T-cell (primary cell): ENCODE measurements at regions not wholly inside any gene's neighbourhood (a gene's known extent, or its start where the extent isn't known, plus 50 kb on each side); places are given as distances from the start of the nearest gene placed in this dataset.

Experiments
- ATAC-seq, 4 experiments: fragments of 200-7000 bp in 3 of 4; fragments of 150-1000 bp in 1 of 4; cut with Tn5 transposase; replicated peaks in 1 of 4; 1 replicate in 3 of 4; 2 replicates in 1 of 4; pipeline ENCODE4 v1.10.0; 2021; ENCODE audit warnings: moderate library complexity in 3 of 4, mild to moderate bottlenecking in 2 of 4, moderate number of reproducible peaks in 1 of 4
- CTCF ChIA-PET, 2 donors: fragments of 300-600 bp; sonication (Branson Sonifier 250); formaldehyde crosslinking; loops; one replicate each; lab custom pipeline; 2022; ENCODE audit warnings: antibody characterized with exemption in 2 of 2; lab: Charles Lee
- POLR2A ChIA-PET, 2 donors: fragments of 300-600 bp; sonication (Branson Sonifier 250); formaldehyde crosslinking; loops; one replicate each; lab custom pipeline; 2022; ENCODE audit warnings: antibody characterized with exemption in 2 of 2; lab: Charles Lee
- DNase-seq, 35 experiments: peaks; one replicate each; pipeline versions ENCODE4 v3.0.0 to v3.0.0-alpha.2; 2013 to 2023
- H3K27ac ChIP-seq: one replicate; pipeline ENCODE4 v1.5.1; 2013; ENCODE audit warnings: low read length
- H3K27me3 ChIP-seq, 2 experiments: replicated peaks in 1 of 2; 1 replicate in 1 of 2; 2 replicates in 1 of 2; pipeline versions ENCODE4 v1.6.1 to v1.7.0; 2013; ENCODE audit warnings: low read length in 1 of 2, mixed read lengths in 1 of 2; ENCODE audit not compliant: control insufficient read depth in 2 of 2, insufficient read depth in 2 of 2; ENCODE audit errors: extremely low read depth in 1 of 2
- H3K36me3 ChIP-seq, 2 donors: 1 replicate in 1 of 2; 2 replicates in 1 of 2; pipeline versions ENCODE4 v1.6.1 to v1.7.0; 2013; ENCODE audit warnings: low read length in 1 of 2; ENCODE audit not compliant: control insufficient read depth in 2 of 2, insufficient read depth in 1 of 2; ENCODE audit errors: extremely low read depth in 1 of 2
- H3K4me1 ChIP-seq, 2 experiments: 1 replicate in 1 of 2; 2 replicates in 1 of 2; pipeline versions ENCODE4 v1.6.1 to v1.7.0; 2013; ENCODE audit warnings: low read length in 2 of 2, mixed read lengths in 1 of 2; ENCODE audit not compliant: insufficient read depth in 2 of 2, control insufficient read depth in 1 of 2; ENCODE audit errors: extremely low read depth in 1 of 2
- H3K4me3 ChIP-seq, 2 donors: 1 replicate in 1 of 2; 2 replicates in 1 of 2; pipeline versions ENCODE4 v1.5.1 to v1.7.0; 2013; ENCODE audit warnings: mild to moderate bottlenecking in 2 of 2, low read length in 1 of 2, moderate library complexity in 1 of 2; ENCODE audit not compliant: control insufficient read depth in 1 of 2; ENCODE audit errors: extremely low read depth in 1 of 2
- H3K9me3 ChIP-seq: 2 replicates; pipeline ENCODE4 v1.7.0; 2013
- H3K27ac Mint-ChIP-seq, 2 donors: one replicate each; pipeline ENCODE4 v1.8.0; 2020 to 2021; ENCODE audit warnings: mild to moderate bottlenecking in 2 of 2, mixed read lengths in 2 of 2
- H3K27me3 Mint-ChIP-seq, 2 donors: one replicate each; pipeline ENCODE4 v1.8.0; 2021 to 2022; ENCODE audit warnings: mixed read lengths in 2 of 2
- H3K36me3 Mint-ChIP-seq: one replicate; pipeline ENCODE4 v1.8.0; 2021; ENCODE audit warnings: mixed read lengths
- H3K4me1 Mint-ChIP-seq, 3 donors: one replicate each; pipeline ENCODE4 v1.8.0; 2020 to 2022; ENCODE audit warnings: mixed read lengths in 3 of 3, mild to moderate bottlenecking in 1 of 3
- H3K4me3 Mint-ChIP-seq, 3 donors: one replicate each; pipeline ENCODE4 v1.8.0; 2020 to 2022; ENCODE audit warnings: mild to moderate bottlenecking in 3 of 3, mixed read lengths in 3 of 3, moderate library complexity in 3 of 3
- H3K9me3 Mint-ChIP-seq, 3 donors: one replicate each; pipeline ENCODE4 v1.8.0; 2020 to 2022; ENCODE audit warnings: mixed read lengths in 3 of 3
- WGBS: methylation state at CpG from one replicate; pipeline ENCODE4 v1.1.5; 2013; ENCODE audit warnings: missing lambda C conversion rate; ENCODE audit not compliant: insufficient coverage; 5-methylcytosine and 5-hydroxymethylcytosine counted together

DNA sequence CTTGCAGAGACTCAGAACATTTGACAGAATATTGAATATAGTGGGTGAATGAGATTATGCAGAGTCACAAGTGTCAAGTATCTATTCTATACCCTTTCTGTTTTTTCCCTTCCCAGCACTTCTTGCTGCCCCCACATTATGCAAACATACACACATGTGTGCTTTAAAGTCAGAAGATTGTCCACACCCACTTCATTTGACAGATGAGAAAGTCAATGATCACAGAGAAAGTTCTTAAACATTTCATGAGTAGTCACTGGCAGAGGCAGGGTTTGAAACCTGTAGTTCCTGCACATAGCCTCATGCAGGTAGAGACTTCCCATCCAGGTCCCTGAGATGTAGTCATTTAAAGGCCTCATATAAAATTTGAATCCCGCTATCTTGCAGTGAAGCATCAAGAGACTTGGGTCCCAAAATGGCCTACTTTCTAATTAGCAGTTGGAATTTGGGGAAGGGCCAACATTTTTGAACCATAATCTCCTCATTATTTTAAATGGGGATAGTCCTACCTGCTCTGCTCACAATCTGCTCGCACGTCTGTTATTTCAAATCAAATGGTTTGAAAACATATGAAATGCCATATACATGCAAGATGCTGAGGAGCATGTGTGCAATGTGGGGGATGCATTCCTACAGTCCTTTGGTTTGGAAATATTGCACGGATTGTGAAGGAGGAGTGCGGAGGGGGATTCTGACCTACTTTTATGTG is 217.8 kb downstream of the STK31 start:
- H3K36me3 ChIP-seq = no peaks in the 10 kb centered on the region
- no peak overlapping the region for H3K4me3 ChIP-seq
- no peaks in the 10 kb centered on the region for H3K9me3 ChIP-seq
- POLR2A ChIA-PET = no interaction called here
- no peaks in the 10 kb centered on the region for H3K9me3 Mint-ChIP-seq
- ATAC-seq (no peak), DNase-seq (no peak)
- no peak overlapping the region for H3K4me3 Mint-ChIP-seq
- no peaks in the 10 kb centered on the region for H3K4me1 ChIP-seq
- no peak overlapping the region for H3K27ac Mint-ChIP-seq
- H3K27me3 ChIP-seq = no peaks in the 10 kb centered on the region
- H3K27me3 Mint-ChIP-seq = peaks cover 4 to 5% of the 10 kb centered on the region in 2 donors
- no peaks in the 10 kb centered on the region for H3K36me3 Mint-ChIP-seq
- no peak overlapping the region for H3K27ac ChIP-seq
- H3K4me1 Mint-ChIP-seq = no peaks in the 10 kb centered on the region
- no CpG with 5 or more reads among the region's 5 CpGs for WGBS
- CTCF ChIA-PET = no interaction called here

DNA sequence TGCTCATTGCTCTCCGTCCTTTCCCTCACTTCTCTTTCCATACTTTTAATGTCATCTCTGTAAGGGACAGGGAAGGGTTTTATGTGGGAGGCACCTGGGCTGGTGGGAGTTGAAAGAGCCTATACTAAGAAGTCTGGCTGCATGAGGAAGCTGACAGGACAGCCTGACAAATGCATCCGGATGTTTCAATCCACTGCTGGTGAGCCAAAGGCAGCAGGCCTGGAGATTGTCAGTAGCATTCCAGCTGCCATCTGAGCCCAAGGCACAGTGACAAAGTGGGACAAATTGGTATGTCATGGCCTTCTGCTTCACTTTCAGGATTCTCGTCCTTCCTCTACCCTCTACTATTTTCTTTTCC is 218.4 kb downstream of the STK31 start:
- H3K27ac ChIP-seq = no peak overlapping the region
- no peak overlapping the region for H3K4me3 ChIP-seq
- POLR2A ChIA-PET = no interaction called here
- DNase-seq = no peak
- no peaks in the 10 kb centered on the region for H3K9me3 Mint-ChIP-seq
- 92% methylated on average over 2 of the region's 3 CpGs for WGBS
- H3K27me3 Mint-ChIP-seq = peaks cover 4 to 5% of the 10 kb centered on the region in 2 donors
- CTCF ChIA-PET = no interaction called here
- no peaks in the 10 kb centered on the region for H3K36me3 ChIP-seq
- no peaks in the 10 kb centered on the region for H3K36me3 Mint-ChIP-seq
- no peak overlapping the region for H3K4me3 Mint-ChIP-seq
- H3K4me1 Mint-ChIP-seq = no peaks in the 10 kb centered on the region
- ATAC-seq = no peak
- H3K4me1 ChIP-seq = no peaks in the 10 kb centered on the region
- H3K27me3 ChIP-seq = no peaks in the 10 kb centered on the region
- H3K27ac Mint-ChIP-seq = no peak overlapping the region
- H3K9me3 ChIP-seq = no peaks in the 10 kb centered on the region

DNA sequence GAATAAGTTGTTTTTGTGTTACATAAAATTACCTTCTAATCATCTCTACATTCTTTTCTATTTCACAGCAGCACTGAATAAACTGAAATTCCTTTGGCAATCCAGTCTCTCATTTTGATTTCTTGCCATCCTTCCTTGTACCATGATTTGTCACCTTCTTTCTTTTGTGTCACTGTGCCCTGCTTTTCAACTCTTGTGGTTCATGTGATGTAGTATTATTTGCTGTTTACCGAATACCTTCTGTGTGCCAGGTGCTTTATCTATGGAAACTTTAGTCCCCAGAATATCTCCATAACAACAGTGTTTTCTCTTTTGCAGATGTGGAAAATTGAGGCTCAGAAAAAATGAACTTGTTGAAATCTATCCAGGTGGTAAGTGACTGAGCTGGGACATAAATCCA is 220.3 kb downstream of the STK31 start:
- DNase-seq (no peak), ATAC-seq (no peak)
- H3K4me1 ChIP-seq = no peaks in the 10 kb centered on the region
- no peaks in the 10 kb centered on the region for H3K36me3 ChIP-seq
- Mint-ChIP-seq H3K27me3 (peaks cover 4 to 5% of the 10 kb centered on the region in 2 donors), H3K4me3 (no peak overlapping the region), H3K36me3 (no peaks in the 10 kb centered on the region), H3K4me1 (no peaks in the 10 kb centered on the region), H3K27ac (no peak overlapping the region), H3K9me3 (no peaks in the 10 kb centered on the region)
- no peak overlapping the region for H3K27ac ChIP-seq
- no peak overlapping the region for H3K4me3 ChIP-seq
- no CpG with 5 or more reads among the region's 1 CpG for WGBS
- no peaks in the 10 kb centered on the region for H3K9me3 ChIP-seq
- CTCF ChIA-PET = no interaction called here
- no peaks in the 10 kb centered on the region for H3K27me3 ChIP-seq
- POLR2A ChIA-PET = no interaction called here

DNA sequence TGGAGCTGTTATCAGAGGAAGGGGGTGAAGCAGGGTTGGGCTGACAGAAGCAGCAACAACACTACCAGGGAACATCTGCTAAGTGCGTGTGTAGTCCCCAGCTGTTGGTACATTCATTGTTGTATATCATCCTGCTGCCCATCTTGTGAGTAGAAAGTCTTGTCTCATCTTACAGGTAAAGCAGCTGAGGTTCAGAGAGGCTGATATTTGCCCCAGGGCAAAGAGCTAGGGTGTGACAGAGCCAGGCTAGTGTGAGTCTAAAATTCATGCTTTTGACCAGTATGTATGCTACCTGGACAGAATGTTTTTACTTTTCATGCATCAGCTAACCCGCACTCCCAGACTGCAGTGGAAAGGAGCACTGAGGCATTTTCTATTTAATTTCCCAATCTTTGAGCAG is 221.6 kb downstream of the STK31 start:
- WGBS = 100% methylated on average over 1 of the region's 2 CpGs
- Mint-ChIP-seq H3K27ac (no peak overlapping the region), H3K27me3 (peaks cover 4 to 7% of the 10 kb centered on the region in 2 donors), H3K4me3 (no peak overlapping the region), H3K36me3 (no peaks in the 10 kb centered on the region), H3K9me3 (no peaks in the 10 kb centered on the region), H3K4me1 (no peaks in the 10 kb centered on the region)
- Histone ChIP-seq H3K9me3 (no peaks in the 10 kb centered on the region), H3K27ac (no peak overlapping the region), H3K4me1 (no peaks in the 10 kb centered on the region), H3K4me3 (no peak overlapping the region), H3K27me3 (no peaks in the 10 kb centered on the region), H3K36me3 (no peaks in the 10 kb centered on the region)
- ChIA-PET POLR2A (no interaction called here), CTCF (no interaction called here)
- ATAC-seq = no peak
- no peak for DNase-seq

DNA sequence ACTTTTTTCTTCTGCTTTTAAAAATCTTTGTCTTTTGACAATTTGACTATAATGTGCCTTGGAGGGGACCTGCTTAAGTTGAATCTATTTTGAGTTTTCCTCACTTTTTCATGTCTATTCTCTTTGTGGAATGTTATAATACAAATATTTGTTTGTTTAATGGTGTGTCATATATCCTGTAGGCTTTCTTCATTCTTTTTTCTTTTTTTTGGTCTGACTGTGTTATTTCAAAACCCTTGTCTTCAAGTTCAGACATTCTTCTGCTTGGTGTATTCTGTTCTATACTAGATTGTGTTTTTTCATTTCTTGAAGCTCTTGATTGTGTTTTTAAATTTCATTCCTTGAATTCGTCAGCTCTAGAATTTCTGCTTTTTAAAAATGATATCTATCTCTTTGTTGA is 228.2 kb downstream of the STK31 start:
- no peaks in the 10 kb centered on the region for H3K36me3 Mint-ChIP-seq
- ChIA-PET CTCF (interaction anchor here (0.6 kb wide), 2 partner anchors 251 to 323 kb away, joined by 6 to 9 read pairs; no protein-coding TSS in a partner anchor), POLR2A (no interaction called here)
- ATAC-seq (no peak), DNase-seq (no peak)
- H3K9me3 Mint-ChIP-seq = peaks cover 0 to 4% (median 0%) of the 10 kb centered on the region in 3 donors
- WGBS = no CpG with 5 or more reads among the region's 1 CpG
- no peak overlapping the region for H3K4me3 Mint-ChIP-seq
- no peak overlapping the region for H3K27ac Mint-ChIP-seq
- Histone ChIP-seq H3K36me3 (no peaks in the 10 kb centered on the region), H3K27me3 (peaks cover 0 to 5% of the 10 kb centered on the region in 2 experiments), H3K4me1 (no peaks in the 10 kb centered on the region), H3K4me3 (no peak overlapping the region), H3K9me3 (no peaks in the 10 kb centered on the region), H3K27ac (no peak overlapping the region)
- no peaks in the 10 kb centered on the region for H3K4me1 Mint-ChIP-seq
- peaks cover 16 to 30% of the 10 kb centered on the region in 2 donors for H3K27me3 Mint-ChIP-seq

DNA sequence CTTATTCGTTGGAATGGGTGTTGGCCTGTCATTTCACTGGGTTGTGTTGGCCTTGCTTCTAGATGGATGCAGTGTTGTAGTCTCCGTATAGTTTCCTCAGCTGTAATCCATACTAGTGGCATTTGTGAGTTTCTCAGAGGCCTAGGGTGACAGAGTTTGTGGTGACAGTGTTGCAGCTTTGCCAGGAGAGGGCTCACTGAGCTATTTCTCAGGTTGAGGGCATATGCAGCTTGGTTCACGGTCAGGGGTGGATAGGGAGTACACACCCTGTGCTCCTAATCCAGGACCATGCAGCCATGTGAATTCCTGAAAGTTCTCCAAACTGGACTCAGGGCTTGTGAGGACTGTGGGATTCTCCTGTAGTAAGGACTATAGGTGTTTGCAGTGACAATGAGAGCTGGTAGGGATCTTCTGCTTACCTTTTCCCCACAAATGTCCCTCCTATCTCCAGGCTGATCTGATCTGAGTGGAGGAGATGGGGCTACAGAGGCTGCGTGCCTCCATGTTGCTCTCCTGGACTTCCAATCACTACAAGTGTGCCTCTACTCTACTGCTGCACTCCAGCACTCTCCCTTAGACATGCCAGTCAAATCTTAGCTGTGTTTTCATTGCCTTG is 229.0 kb downstream of the STK31 start:
- Histone ChIP-seq H3K4me1 (no peaks in the 10 kb centered on the region), H3K27me3 (peaks cover 0 to 13% of the 10 kb centered on the region in 2 experiments), H3K27ac (no peak overlapping the region), H3K4me3 (no peak overlapping the region), H3K36me3 (no peaks in the 10 kb centered on the region), H3K9me3 (no peaks in the 10 kb centered on the region)
- Mint-ChIP-seq H3K4me1 (no peaks in the 10 kb centered on the region), H3K9me3 (peaks cover 0 to 4% (median 0%) of the 10 kb centered on the region in 3 donors), H3K4me3 (no peak overlapping the region), H3K36me3 (no peaks in the 10 kb centered on the region), H3K27me3 (peaks cover 16 to 34% of the 10 kb centered on the region in 2 donors), H3K27ac (no peak overlapping the region)
- DNase-seq = peak in 1 of 35 experiments; percentile 5
- no peak for ATAC-seq
- WGBS = 46% methylated on average over 2 of the region's 4 CpGs
- ChIA-PET CTCF (interaction anchor here in 1 of 2 donors (0.5 to 0.6 kb wide), 2 partner anchors 370 to 726 kb away, joined by 3 to 7 read pairs; no protein-coding TSS in a partner anchor), POLR2A (interaction anchor here in 1 of 2 donors (0.6 kb wide), 1 partner anchor 288 kb away, joined by 3 read pairs; no protein-coding TSS in a partner anchor)
